K562 (cell line): ENCODE measurements at regions not wholly inside any gene's neighbourhood (a gene's known extent, or its start where the extent isn't known, plus 50 kb on each side); places are given as distances from the start of the nearest gene placed in this dataset.

ENCODE experiments used
- ATAC-seq: fragments of 200-7000 bp; cut with Tn5 transposase; 3 replicates; pipeline ENCODE4 v1.9.1; 2020; ENCODE audit warnings: moderate library complexity
- BruUV-seq: library from RNA; stranded (reverse); fragments of 400-500 nt; replicated peaks from 2 replicates; lab custom pipeline; 2021; lab: Mats Ljungman, UMichigan
- CTCF ChIA-PET: fragments of 300-600 bp; formaldehyde crosslinking; extraction: SDS; loops from one replicate; lab custom pipeline; 2021; ENCODE audit warnings: low intra/inter-chr PET ratio; lab: Yijun Ruan, JAX
- POLR2A ChIA-PET: fragments of 300-600, 350-650 bp; sonication (Branson Sonifier 250); formaldehyde crosslinking; extraction: SDS; loops from one replicate; lab custom pipeline; 2021; ENCODE audit warnings: antibody characterized with exemption, inconsistent platforms; lab: Yijun Ruan, JAX
- DNase-seq, 4 experiments: peaks; one replicate each; pipeline versions ENCODE4 v3.0.0 to v3.0.0-alpha.2; 2011 to 2018; ENCODE audit warnings: low spot score in 3 of 4, mixed read lengths in 3 of 4; ENCODE audit errors: extremely low read depth in 1 of 4
- FAIRE-seq: peaks from 2 replicates; lab custom pipeline; 2011; peaks lifted over from hg19 to GRCh38; lab: Jason Lieb, UNC
- H2AFZ ChIP-seq: 2 replicates; pipeline ENCODE4 v1.6.0; 2011; ENCODE audit warnings: low read depth, low read length, control low read depth, inconsistent platforms
- H3K27ac ChIP-seq: fragments of 200-600 bp; 3 replicates; pipeline ENCODE4 v1.8.0; 2011; ENCODE audit warnings: low read depth, mild to moderate bottlenecking, control low read depth, inconsistent platforms, low read length, moderate library complexity, mixed read lengths; ENCODE audit errors: extremely low read depth
- H3K27me3 ChIP-seq, 2 experiments: fragments of 300-600 bp in 1 of 2; 2 replicates in 1 of 2; 3 replicates in 1 of 2; pipeline versions ENCODE4 v1.6.0 to v1.8.0; 2011; ENCODE audit warnings: inconsistent platforms in 2 of 2, low read length in 2 of 2, mild to moderate bottlenecking in 1 of 2, mixed read lengths in 1 of 2, moderate library complexity in 1 of 2; ENCODE audit not compliant: control insufficient read depth in 2 of 2, insufficient read depth in 2 of 2
- H3K36me3 ChIP-seq: fragments of 300-600 bp; 3 replicates; pipeline ENCODE4 v1.8.0; 2011; ENCODE audit warnings: mild to moderate bottlenecking, low read length, inconsistent platforms; ENCODE audit not compliant: control insufficient read depth, insufficient read depth
- H3K4me1 ChIP-seq, 2 experiments: fragments of 200-600 bp in 1 of 2; replicated peaks in 1 of 2; 2 replicates in 1 of 2; 3 replicates in 1 of 2; pipeline versions ENCODE4 v1.5.1 to v1.8.0; 2011; ENCODE audit warnings: inconsistent platforms in 2 of 2, low read length in 2 of 2, mild to moderate bottlenecking in 1 of 2, mixed read lengths in 1 of 2, moderate library complexity in 1 of 2; ENCODE audit not compliant: control insufficient read depth in 2 of 2, insufficient read depth in 2 of 2
- H3K4me2 ChIP-seq: 2 replicates; pipeline ENCODE4 v1.6.1; 2011; ENCODE audit warnings: low read length, control low read depth, inconsistent platforms, mixed read lengths; ENCODE audit not compliant: insufficient read depth
- H3K4me3 ChIP-seq: fragments of 200-600 bp; sonication (generic), shearing (Covaris generic); 2 replicates; pipeline ENCODE4 v1.5.1; 2016; ENCODE audit warnings: control low read depth, inconsistent platforms
- H3K79me2 ChIP-seq: fragments of 200-600 bp; 3 replicates; pipeline ENCODE4 v1.8.0; 2011; ENCODE audit warnings: low read length, inconsistent platforms; ENCODE audit not compliant: control insufficient read depth, insufficient read depth
- H3K9ac ChIP-seq, 2 experiments: 2 replicates each; pipeline versions ENCODE4 v1.6.0 to v1.6.1; 2011; ENCODE audit warnings: low read depth in 2 of 2, low read length in 2 of 2, control low read depth in 1 of 2, inconsistent platforms in 1 of 2, mild to moderate bottlenecking in 1 of 2, mixed read lengths in 1 of 2; ENCODE audit not compliant: insufficient read depth in 1 of 2
- H3K9me1 ChIP-seq: one replicate; pipeline ENCODE4 v1.6.0; 2011; ENCODE audit warnings: inconsistent platforms, mild to moderate bottlenecking, low read length, moderate library complexity; ENCODE audit not compliant: control insufficient read depth, insufficient read depth
- H3K9me3 ChIP-seq: replicated peaks from 2 replicates; pipeline ENCODE4 v1.5.1; 2011; ENCODE audit warnings: low read depth, low read length, inconsistent platforms; ENCODE audit not compliant: control insufficient read depth, insufficient read depth
- H4K20me1 ChIP-seq: replicated peaks from 2 replicates; pipeline ENCODE4 v1.6.1; 2011; ENCODE audit warnings: low read length, inconsistent platforms, mixed read lengths; ENCODE audit not compliant: control insufficient read depth, insufficient read depth
- BRF1 ChIP-seq: IDR thresholded peaks from 3 replicates; pipeline ENCODE4 v1.6.1; 2011; ENCODE audit warnings: borderline replicate concordance, mild to moderate bottlenecking; ENCODE audit not compliant: insufficient read length; ENCODE audit errors: extremely low read depth
- CHD4 ChIP-seq: fragments of 200-600 bp; sonication (generic); IDR thresholded peaks from 3 replicates; pipeline ENCODE4 v1.6.1; 2012; ENCODE audit warnings: low read depth, mild to moderate bottlenecking, mixed read lengths, low read length, inconsistent platforms; ENCODE audit not compliant: insufficient read depth, insufficient replicate concordance, poor library complexity, severe bottlenecking
- DMBX1 ChIP-seq: fragments of 250-450 bp; sonication (Bioruptor Pico); IDR thresholded peaks from 2 replicates; pipeline ENCODE4 v1.8.0; 2022; ENCODE audit warnings: inconsistent platforms, mild to moderate bottlenecking, moderate library complexity, borderline replicate concordance
- E2F6 ChIP-seq, 2 experiments: IDR thresholded peaks; 2 replicates each; pipeline ENCODE4 v1.6.1; 2011; ENCODE audit warnings: borderline replicate concordance in 1 of 2, control low read depth in 1 of 2, low read depth in 1 of 2, low read length in 1 of 2, mild to moderate bottlenecking in 1 of 2, mixed read lengths in 1 of 2, moderate library complexity in 1 of 2; ENCODE audit not compliant: insufficient read depth in 1 of 2, insufficient read length in 1 of 2, poor library complexity in 1 of 2, severe bottlenecking in 1 of 2; ENCODE audit errors: extremely low read depth in 1 of 2
- MBD1 ChIP-seq: fragments of 250-450 bp; sonication (Bioruptor Pico); IDR thresholded peaks from 2 replicates; pipeline ENCODE4 v1.8.0; 2022; ENCODE audit warnings: inconsistent platforms
- MITF ChIP-seq: IDR thresholded peaks from 2 replicates; pipeline ENCODE4 v1.6.1; 2014; ENCODE audit warnings: antibody characterized with exemption
- MNT ChIP-seq, 2 experiments: fragments of 450-650 bp; conservative IDR thresholded peaks; 2 replicates each; pipeline ENCODE4 v1.6.1; 2017; ENCODE audit warnings: mild to moderate bottlenecking in 2 of 2, moderate library complexity in 2 of 2
- POLR2G ChIP-seq: fragments of 200-400 bp; formaldehyde crosslinking; IDR thresholded peaks from 2 replicates; pipeline ENCODE4 v1.6.1; 2017; ENCODE audit warnings: low read depth, mild to moderate bottlenecking, antibody characterized with exemption, low read length, moderate library complexity
- RB1 ChIP-seq: fragments of 450-650 bp; IDR thresholded peaks from 2 replicates; pipeline ENCODE4 v1.6.1; 2017; ENCODE audit warnings: low read depth, mild to moderate bottlenecking
- RBM34 ChIP-seq: fragments of 200-400 bp; formaldehyde crosslinking; IDR thresholded peaks from 2 replicates; pipeline ENCODE4 v1.6.1; 2018; ENCODE audit warnings: low read length, borderline replicate concordance; ENCODE audit not compliant: insufficient read depth
- SRSF9 ChIP-seq: fragments of 200-400 bp; formaldehyde crosslinking; IDR thresholded peaks from 2 replicates; pipeline ENCODE4 v1.6.1; 2017; ENCODE audit warnings: low read depth, low read length, borderline replicate concordance
- ZNF699 ChIP-seq: fragments of 250-450 bp; sonication (Bioruptor Pico); IDR thresholded peaks from 2 replicates; pipeline ENCODE4 v1.8.0; 2021; ENCODE audit warnings: mild to moderate bottlenecking, moderate library complexity; ENCODE audit not compliant: insufficient replicate concordance
- WGBS: fragments of 100-300 bp; shearing (Covaris generic); methylation state at CpG from one replicate; pipeline ENCODE4 v1.1.6; 2016; ENCODE audit warnings: low coverage, mixed read lengths; ENCODE audit not compliant: insufficient coverage; ENCODE audit errors: missing lambda C conversion rate; 5-methylcytosine and 5-hydroxymethylcytosine counted together
- in situ Hi-C: fragments of 300-500 bp; cut with MboI; formaldehyde crosslinking; loops from 4 replicates; pipeline ENCODE4 v1.15.0; 2018; ENCODE audit warnings: inconsistent platforms, mixed read lengths
- intact Hi-C: fragments of 100-400 bp; cut with micrococcal nuclease; formaldehyde crosslinking; loops from 2 replicates; pipeline ENCODE4 v1.14.2; 2022

- no peak for TF ChIP-seq MBD1 (CRISPR knock-in tag)
- no peak for TF ChIP-seq CHD4
- no peak for TF ChIP-seq ZNF699 (CRISPR knock-in tag)
- no peak for TF ChIP-seq DMBX1 (CRISPR knock-in tag)
- TF ChIP-seq, all 486 proteins: peak for 0
Observed at GRCh38 chr4:77269505-77269904, 112.5 kb downstream of the CCNG2 start (continued).

- Histone ChIP-seq H3K9me1 (no peaks in the 10 kb centered on the region), H3K4me3 (no peak overlapping the region), H3K9me3 (no peaks in the 10 kb centered on the region), H3K9ac (no peak overlapping the region), H3K4me1 (no peaks in the 10 kb centered on the region), H3K27ac (no peak overlapping the region), H3K79me2 (no peaks in the 10 kb centered on the region), H4K20me1 (no peaks in the 10 kb centered on the region), H2AFZ (no peak overlapping the region), H3K27me3 (no peaks in the 10 kb centered on the region), H3K4me2 (no peak overlapping the region), H3K36me3 (no peaks in the 10 kb centered on the region)
- BruUV-seq, result no TSS peak
- no peak for ATAC-seq
- TF ChIP-seq BRF1 (no peak), RB1 (no peak), E2F6 (IDR thresholded peaks at IDR 0.05; ENCODE audit: borderline replicate concordance in 1 of 2, extremely low read depth in 1 of 2, insufficient read depth in 1 of 2, insufficient read length in 1 of 2, low read depth in 1 of 2, low read length in 1 of 2, poor library complexity in 1 of 2, severe bottlenecking in 1 of 2) (no peak), SRSF9 (no peak), MNT (conservative IDR thresholded peaks at IDR 0.05) (no peak), MITF (no peak), RBM34 (no peak), POLR2G (no peak)
- no peak for FAIRE-seq
- no peak for DNase-seq
- intact Hi-C loops, result no loop called here
- POLR2A ChIA-PET, result no interaction called here
- WGBS, result 0% methylated on average over 2 of the region's 2 CpGs
- CTCF ChIA-PET, result no interaction called here
- in situ Hi-C loops, result no loop called here
Observed at GRCh38 chr4:77273412-77273811, 116.4 kb downstream of the CCNG2 start.
